GM10266 (cell line): ENCODE measurements at regions not wholly inside any gene's neighbourhood (a gene's known extent, or its start where the extent isn't known, plus 50 kb on each side); places are given as distances from the start of the nearest gene placed in this dataset.

Experiments used
- DNase-seq: peaks from one replicate; pipeline ENCODE4 v3.0.0; 2012; ENCODE audit errors: extremely low spot score
- CTCF ChIP-seq: IDR thresholded peaks from 2 replicates; pipeline ENCODE4 v1.5.1; 2012; ENCODE audit warnings: mild to moderate bottlenecking, low read depth; ENCODE audit not compliant: control insufficient read depth, insufficient read depth; ENCODE audit errors: missing control alignments

GRCh38 chr10:29883231-29883630, 176.2 kb downstream of the JCAD start:
- DNase-seq: no peak
- no peak for TF ChIP-seq CTCF

- no peak for DNase-seq
Observed at GRCh38 chr10:29882766-29883165, 176.6 kb downstream of the JCAD start.

GRCh38 chr10:29881811-29882210, 177.6 kb downstream of the JCAD start:
- no peak for TF ChIP-seq CTCF
- DNase-seq: no peak

More at GRCh38 chr10:29882766-29883165, 176.6 kb downstream of the JCAD start:
- no peak for TF ChIP-seq CTCF

- no peak for DNase-seq
Observed at GRCh38 chr10:29881336-29881771, 178.0 kb downstream of the JCAD start.

GRCh38 chr10:29880856-29881255, 178.5 kb downstream of the JCAD start:
- no peak for TF ChIP-seq CTCF

More at GRCh38 chr10:29881336-29881771, 178.0 kb downstream of the JCAD start:
- TF ChIP-seq CTCF: no peak

GRCh38 chr10:29879862-29880261, 179.5 kb downstream of the JCAD start:
- no peak for DNase-seq
- TF ChIP-seq CTCF: no peak

More at GRCh38 chr10:29880856-29881255, 178.5 kb downstream of the JCAD start:
- DNase-seq: no peak

- no peak for DNase-seq
- TF ChIP-seq CTCF: no peak
Observed at GRCh38 chr10:29878492-29878891, 180.9 kb downstream of the JCAD start.
